HG03342 (cell line): ENCODE measurements at regions not wholly inside any gene's neighbourhood (a gene's known extent, or its start where the extent isn't known, plus 50 kb on each side); places are given as distances from the start of the nearest gene placed in this dataset.

ENCODE experiments used
- ATAC-seq: cut with Tn5 transposase; IDR thresholded peaks from one replicate; pipeline ENCODE4 v1.9.1; 2021; ENCODE audit warnings: mild to moderate bottlenecking, moderate library complexity; ENCODE audit not compliant: unreplicated experiment

GRCh38 chr13:26942184-26942583 lies 181.6 kb upstream of the GPR12 start:
- ATAC-seq = no peak

DNA sequence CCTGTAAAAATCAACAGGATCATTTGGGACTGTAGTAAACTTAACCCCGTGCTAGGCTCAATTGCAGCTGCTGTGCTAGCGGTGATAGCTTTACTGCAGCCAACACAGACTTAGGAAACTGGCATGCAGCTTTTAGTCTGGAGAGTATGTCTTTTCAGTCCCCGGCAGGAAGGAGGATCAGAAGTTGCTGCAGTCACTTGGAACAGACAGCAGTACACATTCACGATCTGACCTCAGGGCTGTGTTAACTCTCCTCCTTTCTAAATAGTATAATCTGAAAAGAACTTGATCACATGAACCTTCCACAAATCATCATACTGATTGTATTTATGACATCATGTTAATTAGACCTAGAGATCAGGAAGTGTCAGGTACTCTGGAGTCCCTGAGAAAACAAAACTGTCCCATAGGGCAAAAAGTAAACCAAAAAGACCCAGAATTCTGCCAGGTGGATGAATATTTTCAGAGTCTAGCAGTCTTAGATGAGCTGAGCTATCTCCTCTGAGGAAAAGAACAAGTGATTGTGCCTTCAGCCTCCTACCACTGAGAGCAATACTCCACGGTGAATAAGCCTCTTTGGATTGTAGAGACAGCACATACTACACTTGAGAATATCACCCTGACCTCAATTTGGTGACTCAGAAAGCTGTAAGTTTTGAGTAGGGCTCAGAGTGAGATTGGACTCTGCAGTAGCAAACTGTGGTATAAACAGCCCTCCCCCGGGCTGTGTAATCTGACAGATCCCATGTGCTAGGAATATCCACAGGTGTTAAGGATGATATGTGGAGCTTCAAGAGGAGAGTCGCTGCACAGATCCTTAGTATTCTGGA lies 181.0 kb upstream of the GPR12 start:
- ATAC-seq = no peak

DNA sequence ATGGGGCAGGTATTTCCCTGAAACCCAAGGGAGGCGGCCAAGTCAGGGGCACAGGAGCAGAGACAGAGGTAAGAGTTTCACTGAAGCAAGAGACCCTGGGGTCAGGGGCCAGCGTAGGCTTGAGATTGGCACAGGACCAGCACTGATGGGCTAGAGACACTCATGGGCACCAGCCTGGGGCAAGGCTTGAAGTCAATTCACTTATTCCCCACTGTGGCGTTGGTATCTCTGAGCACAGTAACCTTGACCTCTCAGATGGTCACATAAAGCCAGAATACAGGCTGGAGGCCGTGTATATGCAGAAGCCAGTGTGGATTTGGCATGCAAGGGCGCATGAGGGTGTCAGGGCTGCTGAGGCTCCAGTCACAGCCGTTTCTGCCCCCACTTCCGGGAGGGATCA lies 173.5 kb upstream of the GPR12 start:
- ATAC-seq = no peak

DNA sequence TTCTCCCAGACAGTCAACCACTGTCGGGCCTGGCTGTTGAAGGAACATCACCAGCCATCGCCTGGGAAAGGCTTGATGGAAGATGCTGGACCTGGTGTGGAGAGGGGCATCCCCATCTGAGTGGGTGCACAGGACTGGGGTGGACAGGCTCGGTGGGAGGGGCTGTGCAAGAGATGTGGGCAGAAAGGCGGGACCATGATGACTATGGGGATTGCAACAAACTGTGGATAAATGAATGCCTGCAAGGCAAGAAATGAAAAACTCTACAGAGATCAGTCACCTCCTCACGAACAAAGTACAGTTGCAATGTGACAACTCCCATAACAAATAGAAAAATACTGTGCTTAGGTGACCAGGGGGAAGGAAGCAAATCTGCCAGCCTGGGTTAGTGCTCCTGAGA lies 171.9 kb upstream of the GPR12 start:
- ATAC-seq = no peak

- ATAC-seq = peak; percentile 56
These were observed 169.6 kb upstream of the GPR12 start for GRCh38 chr13:26929971-26930730.

DNA sequence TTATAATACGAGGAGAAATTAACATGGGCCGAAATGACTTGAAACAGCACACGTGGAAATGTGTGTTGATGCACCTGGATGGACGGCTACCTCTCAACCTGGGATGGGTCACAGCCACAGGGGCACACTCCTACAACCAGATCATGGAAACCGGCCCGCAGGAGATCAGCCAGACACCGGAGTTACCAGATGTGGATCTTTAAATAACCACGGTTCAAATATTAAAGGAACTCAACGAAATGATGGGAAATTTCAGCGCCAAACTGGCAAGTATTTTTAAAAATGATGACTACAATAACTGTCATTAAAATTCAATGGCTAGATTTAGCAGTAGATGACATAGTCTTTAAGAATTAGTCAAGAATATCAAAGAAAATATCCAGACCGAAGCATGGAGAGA lies 166.9 kb upstream of the GPR12 start:
- ATAC-seq = no peak

GRCh38 chr13:26926371-26926770 lies 165.8 kb upstream of the GPR12 start:
- no peak for ATAC-seq

GRCh38 chr13:26923824-26924605 lies 163.4 kb upstream of the GPR12 start:
- ATAC-seq = no peak

GRCh38 chr13:26921918-26922317 lies 161.3 kb upstream of the GPR12 start:
- ATAC-seq = no peak

- ATAC-seq = no peak
These were observed 160.2 kb upstream of the GPR12 start for GRCh38 chr13:26920614-26921355.

DNA sequence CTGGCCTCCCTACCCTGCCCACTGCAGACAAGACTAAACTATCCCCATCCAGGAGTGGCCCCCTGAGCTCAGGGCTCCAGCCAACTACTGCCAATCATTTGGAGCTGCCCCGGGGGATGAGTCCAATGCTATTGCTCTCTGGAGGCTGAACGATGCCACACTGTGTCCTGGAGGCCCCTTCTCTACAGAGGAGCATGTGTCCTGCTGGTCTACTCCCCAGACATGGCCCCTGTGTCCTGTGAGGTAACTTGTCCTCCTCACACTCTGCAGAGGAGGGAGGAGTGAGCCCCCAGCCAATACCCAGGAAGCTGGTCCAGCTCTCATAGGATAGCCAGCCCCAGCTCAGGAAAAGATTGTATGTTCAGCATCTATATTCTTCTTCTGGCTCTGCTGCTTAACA lies 159.1 kb upstream of the GPR12 start:
- no peak for ATAC-seq

GRCh38 chr13:26919311-26919710 lies 158.7 kb upstream of the GPR12 start:
- ATAC-seq = no peak

DNA sequence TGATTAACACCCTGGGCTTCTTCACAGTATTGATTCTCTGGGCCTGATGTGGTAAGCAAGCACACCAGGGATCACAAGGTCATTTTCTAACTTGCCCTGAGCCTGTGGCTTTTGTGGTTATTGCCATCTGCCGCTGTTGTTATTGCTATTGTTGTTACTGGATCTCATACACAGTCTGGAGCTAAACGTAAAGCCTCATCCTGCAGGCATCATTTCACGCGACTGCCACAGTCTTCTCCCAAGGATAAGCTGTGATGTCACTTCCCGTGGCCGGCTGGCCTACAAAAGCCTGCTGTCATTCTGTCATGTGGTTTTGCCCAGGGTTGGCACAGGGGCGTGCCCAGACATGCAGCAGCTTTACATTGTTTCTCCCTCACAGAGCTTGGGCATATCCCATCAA lies 154.0 kb upstream of the GPR12 start:
- ATAC-seq = no peak

GRCh38 chr13:26914148-26914547 lies 153.6 kb upstream of the GPR12 start:
- no peak for ATAC-seq

GRCh38 chr13:26910754-26911465 lies 150.3 kb upstream of the GPR12 start:
- no peak for ATAC-seq

DNA sequence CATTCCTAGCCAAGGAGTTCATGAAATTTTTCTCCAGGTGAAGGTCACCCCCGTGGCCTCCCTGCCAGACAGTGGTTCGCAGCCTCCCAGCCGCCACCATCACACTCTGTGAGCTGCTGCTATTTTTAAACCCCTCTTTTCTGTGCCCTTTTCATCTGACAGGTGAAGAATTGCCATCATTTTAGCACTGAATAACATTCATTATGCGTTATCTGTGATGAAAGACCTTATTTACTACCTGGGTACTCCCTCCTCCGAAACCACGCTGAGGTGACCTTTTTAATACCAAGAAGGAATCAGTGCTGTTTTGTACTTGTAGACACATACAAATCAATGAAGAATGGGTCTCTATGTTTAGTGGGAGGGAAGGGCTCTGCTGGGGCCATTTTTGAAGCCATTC lies 148.9 kb upstream of the GPR12 start:
- ATAC-seq = no peak

DNA sequence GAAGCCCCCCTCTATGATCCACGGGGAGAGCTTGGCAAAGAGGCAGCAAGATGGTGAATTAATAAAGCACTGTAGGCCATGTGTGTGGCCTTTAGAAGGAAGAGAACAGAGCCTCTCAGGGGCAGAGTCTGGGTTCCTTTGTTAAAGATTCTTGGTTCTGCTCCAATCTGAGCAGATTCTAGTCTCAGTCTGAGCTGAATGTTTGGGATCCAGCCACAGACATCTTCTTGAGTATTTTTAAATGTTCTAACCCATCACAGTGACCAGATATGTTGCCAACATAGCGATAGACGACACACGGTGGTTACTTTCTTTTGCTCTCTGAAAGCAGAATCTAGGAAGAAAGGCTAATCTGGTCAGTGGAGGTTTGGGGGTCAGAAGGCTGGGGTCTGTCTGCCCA lies 147.5 kb upstream of the GPR12 start:
- no peak for ATAC-seq

DNA sequence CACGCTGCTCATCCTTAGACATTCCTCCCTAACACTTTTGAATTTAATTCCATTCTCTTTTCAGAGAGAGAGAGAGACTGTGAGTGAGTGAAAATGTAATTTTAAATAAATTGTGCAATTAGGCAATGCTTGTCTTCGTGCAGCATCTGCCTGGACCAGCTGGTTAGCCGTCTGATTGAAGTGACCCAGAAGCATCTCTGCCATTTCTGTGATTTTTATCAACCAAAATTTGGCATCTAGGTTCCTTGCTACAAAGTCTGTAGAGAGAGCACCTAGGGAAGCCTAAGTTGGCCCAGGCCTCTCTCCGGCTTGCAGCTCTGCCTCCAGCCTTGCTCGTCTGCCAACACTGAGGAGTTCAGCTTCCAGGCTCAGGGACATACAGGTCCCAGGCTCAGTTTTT lies 138.6 kb upstream of the GPR12 start:
- no peak for ATAC-seq

GRCh38 chr13:26897706-26898550 lies 137.3 kb upstream of the GPR12 start:
- ATAC-seq = no peak
